AG10803 (cell line): ENCODE measurements at regions not wholly inside any gene's neighbourhood (a gene's known extent, or its start where the extent isn't known, plus 50 kb on each side); places are given as distances from the start of the nearest gene placed in this dataset.

Experiments used
- DNase-seq: peaks from one replicate; pipeline ENCODE4 v3.0.0; 2010; ENCODE audit warnings: low read depth
- H3K4me3 ChIP-seq: 2 replicates; pipeline ENCODE4 v1.5.1; 2011; ENCODE audit warnings: mild to moderate bottlenecking, low read length, control low read depth
- TF ChIP-seq, protein P1 (sequence below): conservative IDR thresholded peaks from 2 replicates; pipeline ENCODE4 v1.5.1; 2011; ENCODE audit warnings: mild to moderate bottlenecking, low read length, control low read depth, inconsistent platforms

DNA sequence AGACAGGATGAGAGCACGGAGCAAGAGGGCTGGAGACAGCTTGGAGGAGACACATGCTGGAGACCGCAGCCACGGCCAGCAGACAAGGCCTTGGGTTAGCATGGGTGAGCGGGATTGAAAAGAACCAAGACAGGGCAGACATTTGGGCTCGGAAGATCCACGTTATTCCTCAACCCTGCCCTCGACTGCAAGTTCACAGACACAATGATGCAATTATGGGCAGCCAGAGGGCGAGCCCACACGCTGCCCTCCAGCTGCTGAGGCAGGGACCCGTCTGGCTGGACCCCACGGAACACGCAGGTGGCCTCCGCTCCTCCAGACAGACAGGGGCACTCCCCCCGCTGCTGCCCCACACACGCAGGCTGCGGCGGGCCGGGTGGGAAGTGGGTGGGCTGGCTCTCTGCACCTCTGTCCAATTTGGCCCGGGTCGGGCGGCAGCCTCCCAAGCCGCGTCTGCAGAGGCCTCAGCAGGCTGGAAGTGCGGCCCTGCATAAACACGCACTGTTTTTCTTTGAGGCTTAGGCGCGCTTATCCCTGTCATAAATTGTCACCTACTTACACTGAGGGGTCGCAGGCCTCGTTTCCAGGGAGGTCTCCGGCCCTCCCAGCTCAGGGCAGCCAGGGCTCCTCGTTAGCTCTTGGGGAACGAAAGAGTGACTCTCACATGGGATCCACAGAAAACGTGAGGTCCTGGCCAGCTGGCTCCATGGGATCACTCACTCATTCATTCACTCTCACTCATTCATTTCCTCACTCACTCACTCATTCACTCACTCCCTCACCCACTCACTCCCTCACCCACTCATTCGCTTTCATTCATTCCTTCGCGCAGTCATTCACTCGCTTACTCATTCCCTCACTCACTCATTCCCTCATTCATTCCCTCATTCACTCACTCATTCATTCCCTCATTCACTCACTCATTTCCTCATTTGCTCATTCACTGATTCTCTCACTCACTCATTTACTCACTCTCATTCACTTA, 303.9 kb downstream of the C16orf95 start:
- DNase-seq = no peak
- TF ChIP-seq, protein P1, sequence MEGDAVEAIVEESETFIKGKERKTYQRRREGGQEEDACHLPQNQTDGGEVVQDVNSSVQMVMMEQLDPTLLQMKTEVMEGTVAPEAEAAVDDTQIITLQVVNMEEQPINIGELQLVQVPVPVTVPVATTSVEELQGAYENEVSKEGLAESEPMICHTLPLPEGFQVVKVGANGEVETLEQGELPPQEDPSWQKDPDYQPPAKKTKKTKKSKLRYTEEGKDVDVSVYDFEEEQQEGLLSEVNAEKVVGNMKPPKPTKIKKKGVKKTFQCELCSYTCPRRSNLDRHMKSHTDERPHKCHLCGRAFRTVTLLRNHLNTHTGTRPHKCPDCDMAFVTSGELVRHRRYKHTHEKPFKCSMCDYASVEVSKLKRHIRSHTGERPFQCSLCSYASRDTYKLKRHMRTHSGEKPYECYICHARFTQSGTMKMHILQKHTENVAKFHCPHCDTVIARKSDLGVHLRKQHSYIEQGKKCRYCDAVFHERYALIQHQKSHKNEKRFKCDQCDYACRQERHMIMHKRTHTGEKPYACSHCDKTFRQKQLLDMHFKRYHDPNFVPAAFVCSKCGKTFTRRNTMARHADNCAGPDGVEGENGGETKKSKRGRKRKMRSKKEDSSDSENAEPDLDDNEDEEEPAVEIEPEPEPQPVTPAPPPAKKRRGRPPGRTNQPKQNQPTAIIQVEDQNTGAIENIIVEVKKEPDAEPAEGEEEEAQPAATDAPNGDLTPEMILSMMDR = no peak
- H3K4me3 ChIP-seq = no peak overlapping the region

DNA sequence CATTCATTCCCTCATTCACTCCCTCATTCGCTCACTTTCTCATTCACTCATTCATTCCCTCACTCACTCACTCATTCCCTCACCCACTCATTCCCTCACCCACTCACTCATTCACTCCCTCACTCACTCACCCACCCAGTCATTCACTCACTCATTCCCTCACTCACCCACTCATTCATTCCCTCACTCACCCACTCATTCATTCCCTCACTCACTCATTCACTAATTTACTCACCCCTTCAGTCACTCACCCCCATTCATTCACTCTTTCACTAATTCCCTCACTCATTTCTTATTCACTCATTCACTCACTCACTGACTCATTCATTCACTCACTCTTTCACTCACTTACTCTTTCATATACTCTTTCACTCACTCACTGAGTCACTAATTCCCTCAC, 303.1 kb downstream of the C16orf95 start:
- TF ChIP-seq, protein P1 = no peak
- H3K4me3 ChIP-seq = no peak overlapping the region
- DNase-seq = no peak

DNA sequence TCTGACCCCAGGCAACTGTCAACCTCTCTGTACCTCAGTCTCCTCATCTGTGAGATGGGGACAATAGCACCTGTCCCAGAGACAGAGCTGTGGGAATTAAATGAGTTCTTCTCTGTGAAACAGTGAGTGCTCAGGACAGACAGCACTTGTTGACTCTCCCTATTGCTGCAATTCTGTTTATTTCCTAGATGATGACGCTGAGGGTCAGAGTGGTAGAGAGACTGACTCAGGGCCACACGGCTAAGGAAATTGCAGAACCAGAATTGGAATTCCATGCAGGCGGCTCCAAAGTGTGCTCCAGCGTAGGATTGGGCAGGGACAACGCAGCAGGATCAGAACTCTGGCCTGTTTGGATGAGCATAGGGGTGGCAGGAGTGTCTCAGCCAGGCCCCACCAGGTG, 302.2 kb downstream of the C16orf95 start:
- no peak for DNase-seq
- H3K4me3 ChIP-seq = no peak overlapping the region
- TF ChIP-seq, protein P1 = no peak

DNA sequence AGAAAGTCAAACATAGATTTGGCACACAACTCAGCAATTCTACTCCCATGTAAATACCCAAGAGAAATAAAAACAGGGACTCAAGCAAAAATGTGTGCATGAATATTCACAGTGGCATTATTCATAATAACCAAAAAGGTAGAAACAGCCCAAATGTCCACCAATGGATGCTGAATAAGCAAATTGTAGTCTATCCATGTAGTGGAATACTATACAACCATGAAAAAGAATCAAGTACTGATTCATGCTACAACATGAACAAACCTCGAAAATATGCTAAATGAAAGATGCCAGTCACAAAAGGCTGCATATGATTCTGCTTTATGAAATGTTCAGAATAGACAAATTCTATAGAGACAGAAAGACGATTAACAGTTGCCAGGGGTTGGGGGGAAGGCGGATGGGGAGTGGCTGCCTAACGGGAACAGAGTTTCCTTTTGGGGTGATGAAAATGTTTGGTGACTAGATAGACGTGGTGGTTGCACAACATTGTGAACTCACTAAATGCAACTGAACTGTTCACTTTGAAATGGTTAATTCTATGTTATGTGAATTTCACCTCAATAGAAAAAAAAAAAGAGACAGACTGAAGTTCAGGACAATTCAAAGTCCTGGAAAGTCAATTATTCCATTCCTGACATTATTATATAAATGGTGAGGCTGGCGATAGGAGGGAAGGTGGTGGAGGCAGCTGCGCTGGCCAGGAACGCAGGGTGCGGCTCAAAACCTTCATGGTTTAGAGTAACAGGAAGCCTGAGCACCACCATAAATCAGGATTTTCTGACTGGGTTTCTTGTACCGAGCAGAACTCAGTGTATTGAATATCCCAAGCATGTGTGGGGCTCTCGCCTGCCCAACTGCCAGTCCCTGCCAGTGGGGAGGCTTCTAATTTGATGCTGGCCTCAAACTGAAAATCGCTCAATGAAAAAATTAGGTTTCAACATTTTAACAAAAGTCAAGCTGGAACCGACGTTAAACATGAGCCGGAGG, 300.9 kb downstream of the C16orf95 start:
- no peak for DNase-seq
- no peak overlapping the region for H3K4me3 ChIP-seq
- TF ChIP-seq, protein P1 = no peak

DNA sequence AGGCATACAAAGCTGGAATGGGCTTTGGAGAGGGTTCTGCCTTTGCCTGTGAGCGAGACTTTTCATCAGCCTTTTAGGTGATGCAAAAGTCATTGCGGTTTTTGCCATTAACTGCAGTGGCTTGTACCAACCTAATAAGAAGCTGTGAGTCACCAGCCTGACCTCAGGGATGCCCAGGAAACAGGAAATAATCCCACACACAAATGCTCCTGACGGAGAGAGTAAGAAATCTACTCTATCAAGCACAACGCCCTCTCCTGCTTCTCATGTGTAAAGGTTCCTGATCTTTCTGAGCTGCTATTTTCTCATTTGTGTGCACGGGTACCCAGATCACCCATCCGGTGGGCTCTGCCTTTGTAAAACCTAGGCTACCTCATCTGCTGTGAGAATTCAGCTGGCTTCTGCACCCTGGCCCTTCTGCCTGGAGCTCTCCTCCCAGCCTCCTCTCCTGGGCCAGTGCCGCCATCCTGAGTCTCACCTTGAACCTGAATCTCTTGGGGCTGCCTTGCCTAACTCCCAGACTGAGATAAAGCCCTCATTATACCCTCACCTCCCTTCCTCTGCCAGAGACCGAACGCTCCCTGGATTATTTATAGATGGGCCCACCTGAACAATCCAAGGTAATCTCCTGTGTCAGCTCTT, 299.7 kb downstream of the C16orf95 start:
- H3K4me3 ChIP-seq = no peak overlapping the region
- TF ChIP-seq, protein P1 = peak; percentile 50
- DNase-seq = peak; percentile 79

DNA sequence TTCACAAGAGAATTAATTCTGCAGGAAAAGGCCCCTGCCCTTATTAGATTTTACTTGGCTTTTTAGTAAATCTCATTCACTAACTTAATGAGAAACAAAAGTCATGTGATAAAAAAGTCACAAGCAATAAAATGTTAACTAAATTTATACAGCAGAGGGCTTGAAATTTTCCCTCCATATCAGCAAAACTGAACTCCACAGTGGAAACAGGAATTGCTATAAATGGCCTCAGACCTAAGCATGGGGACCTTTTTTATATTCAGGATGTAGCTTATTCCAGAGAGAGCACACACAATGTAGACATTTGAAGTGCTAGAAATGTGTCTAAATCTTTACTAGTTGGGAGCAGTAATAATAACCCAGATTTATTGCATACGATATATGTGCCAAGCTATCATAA, 291.5 kb downstream of the C16orf95 start:
- H3K4me3 ChIP-seq = no peak overlapping the region
- TF ChIP-seq, protein P1 = no peak
- no peak for DNase-seq
